Hepatocyte (in vitro differentiated cells): ENCODE measurements at regions not wholly inside any gene's neighbourhood (a gene's known extent, or its start where the extent isn't known, plus 50 kb on each side); places are given as distances from the start of the nearest gene placed in this dataset.

Source experiments
- CTCF ChIP-seq: fragments of 200-600 bp; sonication (generic); IDR thresholded peaks from 2 replicates; pipeline ENCODE4 v1.5.1; 2016; ENCODE audit warnings: antibody characterized with exemption, mild to moderate bottlenecking; ENCODE audit not compliant: poor library complexity
- EZH2 ChIP-seq: fragments of 200-600 bp; sonication (generic); IDR thresholded peaks from 2 replicates; pipeline ENCODE4 v1.6.1; 2016; ENCODE audit warnings: antibody characterized with exemption, mild to moderate bottlenecking, borderline replicate concordance
- EZH2phosphoT487 ChIP-seq: fragments of 200-600 bp; sonication (generic); IDR thresholded peaks from one replicate; pipeline ENCODE4 v1.6.1; 2018; ENCODE audit warnings: antibody characterized with exemption, mild to moderate bottlenecking, low read depth, moderate library complexity; ENCODE audit not compliant: unreplicated experiment, severe bottlenecking

- TF ChIP-seq CTCF (no peak), EZH2phosphoT487 (no peak), EZH2 (no peak)
Observed at GRCh38 chr3:101149251-101149650, 156.0 kb upstream of the ABI3BP start.
